ENCODE measurements at regions not wholly inside any gene's neighbourhood (a gene's known extent, or its start where the extent isn't known, plus 50 kb on each side); places are given as distances from the start of the nearest gene placed in this dataset.
"Not testable (repeated sequence)": the region's sequence is repeated elsewhere in the genome, so short reads cannot be mapped to it uniquely, and the experiment has no call there.

- TF ChIP-seq, protein P1, sequence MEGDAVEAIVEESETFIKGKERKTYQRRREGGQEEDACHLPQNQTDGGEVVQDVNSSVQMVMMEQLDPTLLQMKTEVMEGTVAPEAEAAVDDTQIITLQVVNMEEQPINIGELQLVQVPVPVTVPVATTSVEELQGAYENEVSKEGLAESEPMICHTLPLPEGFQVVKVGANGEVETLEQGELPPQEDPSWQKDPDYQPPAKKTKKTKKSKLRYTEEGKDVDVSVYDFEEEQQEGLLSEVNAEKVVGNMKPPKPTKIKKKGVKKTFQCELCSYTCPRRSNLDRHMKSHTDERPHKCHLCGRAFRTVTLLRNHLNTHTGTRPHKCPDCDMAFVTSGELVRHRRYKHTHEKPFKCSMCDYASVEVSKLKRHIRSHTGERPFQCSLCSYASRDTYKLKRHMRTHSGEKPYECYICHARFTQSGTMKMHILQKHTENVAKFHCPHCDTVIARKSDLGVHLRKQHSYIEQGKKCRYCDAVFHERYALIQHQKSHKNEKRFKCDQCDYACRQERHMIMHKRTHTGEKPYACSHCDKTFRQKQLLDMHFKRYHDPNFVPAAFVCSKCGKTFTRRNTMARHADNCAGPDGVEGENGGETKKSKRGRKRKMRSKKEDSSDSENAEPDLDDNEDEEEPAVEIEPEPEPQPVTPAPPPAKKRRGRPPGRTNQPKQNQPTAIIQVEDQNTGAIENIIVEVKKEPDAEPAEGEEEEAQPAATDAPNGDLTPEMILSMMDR (IDR thresholded peaks at IDR 0.05) = not testable (repeated sequence)
- not testable (repeated sequence) for TF ChIP-seq POLR2A (IDR thresholded peaks at IDR 0.05)
Observed at GRCh38 chr16:18161224-18161623, 175.3 kb downstream of the NPIPA8 start.
